Smooth muscle cell (in vitro differentiated cells): ENCODE measurements at regions not wholly inside any gene's neighbourhood (a gene's known extent, or its start where the extent isn't known, plus 50 kb on each side); places are given as distances from the start of the nearest gene placed in this dataset.

Experiments used
- DNase-seq: peaks from one replicate; lab custom pipeline; 2025; ENCODE audit not compliant: unreplicated experiment; lab: John Stamatoyannopoulos, UW
- H2AFZ ChIP-seq: fragments of 200-600 bp; sonication (generic); 2 replicates; pipeline ENCODE4 v1.6.0; 2016; ENCODE audit warnings: antibody characterized with exemption, low read depth, mild to moderate bottlenecking
- H3F3A ChIP-seq: fragments of 200-600 bp; sonication (generic); 2 replicates; pipeline ENCODE4 v1.6.0; 2017; ENCODE audit warnings: antibody characterized with exemption, low read depth
- H3K27ac ChIP-seq: fragments of 200-600 bp; sonication (generic); 2 replicates; pipeline ENCODE4 v1.5.1; 2016; ENCODE audit warnings: low read depth, mild to moderate bottlenecking
- H3K27me3 ChIP-seq: fragments of 200-600 bp; sonication (generic); 2 replicates; pipeline ENCODE4 v1.6.1; 2016; ENCODE audit warnings: low read depth, mild to moderate bottlenecking
- H3K36me3 ChIP-seq: fragments of 200-600 bp; sonication (generic); 2 replicates; pipeline ENCODE4 v1.5.1; 2016; ENCODE audit warnings: low read depth
- H3K4me1 ChIP-seq: fragments of 200-600 bp; sonication (generic); 2 replicates; pipeline ENCODE4 v1.5.1; 2016; ENCODE audit warnings: low read depth
- H3K4me2 ChIP-seq: fragments of 200-600 bp; sonication (generic); 2 replicates; pipeline ENCODE4 v1.6.0; 2016; ENCODE audit warnings: mild to moderate bottlenecking
- H3K4me3 ChIP-seq: fragments of 200-600 bp; sonication (generic); 2 replicates; pipeline ENCODE4 v1.5.1; 2016; ENCODE audit warnings: mild to moderate bottlenecking
- H3K79me2 ChIP-seq: fragments of 200-600 bp; sonication (generic); 2 replicates; pipeline ENCODE4 v1.6.0; 2016; ENCODE audit warnings: low read depth, mild to moderate bottlenecking
- H3K9ac ChIP-seq: fragments of 200-600 bp; sonication (generic); 2 replicates; pipeline ENCODE4 v1.6.0; 2016; ENCODE audit warnings: low read depth
- H3K9me3 ChIP-seq: fragments of 200-600 bp; sonication (generic); replicated peaks from 2 replicates; pipeline ENCODE4 v1.5.1; 2016; ENCODE audit warnings: low read depth
- H4K20me1 ChIP-seq: fragments of 200-600 bp; sonication (generic); 2 replicates; pipeline ENCODE4 v1.6.0; 2016; ENCODE audit warnings: low read depth
- WGBS: methylation state at CpG from one replicate; pipeline ENCODE4 v1.1.7; 2016; ENCODE audit warnings: low lambda C conversion rate; 5-methylcytosine and 5-hydroxymethylcytosine counted together
- TF ChIP-seq, protein P1 (sequence below): fragments of 200-600 bp; sonication (generic); IDR thresholded peaks from 2 replicates; pipeline ENCODE4 v1.5.1; 2017; ENCODE audit warnings: borderline replicate concordance, mild to moderate bottlenecking, antibody characterized with exemption; ENCODE audit not compliant: insufficient read depth, poor library complexity, severe bottlenecking

DNA sequence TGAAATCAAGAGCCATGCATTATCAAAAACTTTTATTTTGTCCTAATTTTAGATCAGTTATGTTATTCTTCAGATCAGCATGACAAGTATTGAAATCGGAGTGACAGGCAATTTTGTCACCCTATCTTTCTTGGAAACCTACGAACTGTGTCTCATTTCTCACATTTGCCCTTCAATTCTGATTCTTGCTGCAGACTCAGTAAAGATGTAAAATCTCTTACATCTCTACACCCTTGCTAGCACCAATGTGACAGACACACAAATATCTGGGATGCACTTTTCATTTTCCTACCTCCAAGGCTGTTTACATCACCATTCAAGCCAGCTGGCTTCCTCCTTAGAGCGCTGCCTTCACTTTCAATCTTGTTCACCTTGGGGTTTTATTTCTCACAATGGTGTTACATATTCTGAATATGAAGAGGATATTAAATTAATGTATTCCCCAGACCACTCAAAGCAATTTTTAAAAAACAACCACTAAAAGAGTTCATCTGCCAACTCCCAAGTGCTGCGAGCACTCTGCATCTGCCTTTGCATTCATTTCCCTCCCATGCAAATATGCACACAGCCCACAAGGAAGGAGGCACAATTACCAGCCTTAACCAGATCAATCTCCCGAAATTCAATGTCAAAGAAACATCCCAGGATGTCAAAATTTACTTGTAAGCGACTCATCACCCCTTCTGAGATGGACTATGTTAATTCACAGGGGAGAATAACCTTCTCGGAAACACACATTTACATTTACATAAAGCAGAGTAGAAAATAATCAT is 164.3 kb downstream of the ENC1 start:
- H3K27ac ChIP-seq = no peak overlapping the region
- H3F3A ChIP-seq = no peaks in the 10 kb centered on the region
- TF ChIP-seq, protein P1, sequence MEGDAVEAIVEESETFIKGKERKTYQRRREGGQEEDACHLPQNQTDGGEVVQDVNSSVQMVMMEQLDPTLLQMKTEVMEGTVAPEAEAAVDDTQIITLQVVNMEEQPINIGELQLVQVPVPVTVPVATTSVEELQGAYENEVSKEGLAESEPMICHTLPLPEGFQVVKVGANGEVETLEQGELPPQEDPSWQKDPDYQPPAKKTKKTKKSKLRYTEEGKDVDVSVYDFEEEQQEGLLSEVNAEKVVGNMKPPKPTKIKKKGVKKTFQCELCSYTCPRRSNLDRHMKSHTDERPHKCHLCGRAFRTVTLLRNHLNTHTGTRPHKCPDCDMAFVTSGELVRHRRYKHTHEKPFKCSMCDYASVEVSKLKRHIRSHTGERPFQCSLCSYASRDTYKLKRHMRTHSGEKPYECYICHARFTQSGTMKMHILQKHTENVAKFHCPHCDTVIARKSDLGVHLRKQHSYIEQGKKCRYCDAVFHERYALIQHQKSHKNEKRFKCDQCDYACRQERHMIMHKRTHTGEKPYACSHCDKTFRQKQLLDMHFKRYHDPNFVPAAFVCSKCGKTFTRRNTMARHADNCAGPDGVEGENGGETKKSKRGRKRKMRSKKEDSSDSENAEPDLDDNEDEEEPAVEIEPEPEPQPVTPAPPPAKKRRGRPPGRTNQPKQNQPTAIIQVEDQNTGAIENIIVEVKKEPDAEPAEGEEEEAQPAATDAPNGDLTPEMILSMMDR = no peak
- no peaks in the 10 kb centered on the region for H3K27me3 ChIP-seq
- no peak overlapping the region for H3K4me2 ChIP-seq
- H3K4me3 ChIP-seq = no peak overlapping the region
- no peaks in the 10 kb centered on the region for H3K4me1 ChIP-seq
- H3K79me2 ChIP-seq = no peaks in the 10 kb centered on the region
- WGBS = 80% methylated on average over 7 of the region's 7 CpGs
- H4K20me1 ChIP-seq = no peaks in the 10 kb centered on the region
- H2AFZ ChIP-seq = no peak overlapping the region
- H3K9ac ChIP-seq = no peak overlapping the region
- H3K9me3 ChIP-seq = no peaks in the 10 kb centered on the region
- H3K36me3 ChIP-seq = no peaks in the 10 kb centered on the region
- no peak for DNase-seq

DNA sequence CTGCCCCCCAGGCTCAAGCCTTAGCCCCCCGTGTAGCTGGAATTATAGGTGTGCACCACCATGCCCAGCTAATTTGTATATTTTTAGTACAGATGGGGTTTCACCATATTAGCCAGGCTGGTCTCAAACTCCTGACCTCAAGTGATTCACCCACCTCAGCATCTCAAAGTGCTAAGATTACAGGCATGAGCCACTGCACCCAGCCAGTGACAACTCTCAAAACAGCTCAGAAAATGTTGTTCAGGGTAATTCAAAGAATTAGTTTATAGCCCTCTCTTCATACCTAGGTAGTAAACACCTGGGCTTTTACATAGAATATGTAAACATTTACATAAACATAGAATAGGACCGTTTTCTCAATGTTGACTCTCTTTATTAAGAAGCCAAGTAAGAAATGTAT is 168.7 kb downstream of the ENC1 start:
- no peaks in the 10 kb centered on the region for H3K36me3 ChIP-seq
- no peaks in the 10 kb centered on the region for H3K4me1 ChIP-seq
- H3K79me2 ChIP-seq = no peaks in the 10 kb centered on the region
- TF ChIP-seq, protein P1 = no peak
- H3K9ac ChIP-seq = no peak overlapping the region
- DNase-seq = no peak
- no peaks in the 10 kb centered on the region for H4K20me1 ChIP-seq
- H3K9me3 ChIP-seq = no peaks in the 10 kb centered on the region
- H3K27ac ChIP-seq = no peak overlapping the region
- 98% methylated on average over 2 of the region's 2 CpGs for WGBS
- no peak overlapping the region for H3K4me2 ChIP-seq
- no peaks in the 10 kb centered on the region for H3F3A ChIP-seq
- no peaks in the 10 kb centered on the region for H3K27me3 ChIP-seq
- no peak overlapping the region for H2AFZ ChIP-seq
- no peak overlapping the region for H3K4me3 ChIP-seq

GRCh38 chr5:74469234-74469994 is 171.1 kb downstream of the ENC1 start:
- H3K4me2 ChIP-seq = no peak overlapping the region
- TF ChIP-seq, protein P1 = no peak
- DNase-seq = no peak
- no peak overlapping the region for H2AFZ ChIP-seq
- no peaks in the 10 kb centered on the region for H3K79me2 ChIP-seq
- no peaks in the 10 kb centered on the region for H3K4me1 ChIP-seq
- H3K4me3 ChIP-seq = no peak overlapping the region
- H3F3A ChIP-seq = no peaks in the 10 kb centered on the region
- 86% methylated on average over 8 of the region's 8 CpGs for WGBS
- no peak overlapping the region for H3K9ac ChIP-seq
- H4K20me1 ChIP-seq = no peaks in the 10 kb centered on the region
- H3K9me3 ChIP-seq = no peaks in the 10 kb centered on the region
- no peak overlapping the region for H3K27ac ChIP-seq
- no peaks in the 10 kb centered on the region for H3K36me3 ChIP-seq
- no peaks in the 10 kb centered on the region for H3K27me3 ChIP-seq
